Lung (tissue), 11 donors: ENCODE measurements at regions not wholly inside any gene's neighbourhood (a gene's known extent, or its start where the extent isn't known, plus 50 kb on each side); places are given as distances from the start of the nearest gene placed in this dataset.
"Not testable (repeated sequence)": the region's sequence is repeated elsewhere in the genome, so short reads cannot be mapped to it uniquely, and the experiment has no call there.

Experiments used
- ATAC-seq: fragments of 200-7000 bp; cut with Tn5 transposase; one replicate; pipeline ENCODE4 v1.9.1; 2020; ENCODE audit warnings: moderate number of reproducible peaks; ENCODE audit not compliant: insufficient read depth, low FRiP score
- DNase-seq, 3 donors: peaks; one replicate each; pipeline ENCODE4 v3.0.0-alpha.2; 2013 to 2017
- H3K27ac ChIP-seq, 2 donors: one replicate each; pipeline ENCODE4 v1.5.1; 2013; ENCODE audit warnings: mild to moderate bottlenecking in 2 of 2, moderate library complexity in 2 of 2, control low read depth in 1 of 2, inconsistent platforms in 1 of 2, low read depth in 1 of 2, low read length in 1 of 2
- H3K27me3 ChIP-seq, 3 donors: one replicate each; pipeline ENCODE4 v1.5.1; 2013; ENCODE audit warnings: low read length in 2 of 3; ENCODE audit not compliant: control insufficient read depth in 3 of 3, insufficient read depth in 3 of 3
- H3K36me3 ChIP-seq, 4 donors: one replicate each; pipeline ENCODE4 v1.5.1; 2013; ENCODE audit warnings: low read length in 4 of 4, mild to moderate bottlenecking in 1 of 4, moderate library complexity in 1 of 4; ENCODE audit not compliant: control insufficient read depth in 4 of 4, insufficient read depth in 4 of 4
- H3K4me1 ChIP-seq, 5 donors: one replicate each; pipeline ENCODE4 v1.5.1; 2013; ENCODE audit warnings: low read length in 5 of 5, mild to moderate bottlenecking in 2 of 5, moderate library complexity in 1 of 5; ENCODE audit not compliant: control insufficient read depth in 5 of 5, insufficient read depth in 5 of 5
- H3K4me3 ChIP-seq: one replicate; pipeline ENCODE4 v1.5.1; 2013; ENCODE audit warnings: mild to moderate bottlenecking, control low read depth, moderate library complexity
- H3K9ac ChIP-seq, 2 donors: one replicate each; pipeline ENCODE4 v1.5.1; 2013; ENCODE audit warnings: low read length in 2 of 2, control low read depth in 1 of 2; ENCODE audit not compliant: insufficient read depth in 1 of 2
- H3K9me3 ChIP-seq, 4 donors: one replicate each; pipeline ENCODE4 v1.5.1; 2013; ENCODE audit warnings: low read length in 3 of 4, mild to moderate bottlenecking in 1 of 4, moderate library complexity in 1 of 4; ENCODE audit not compliant: control insufficient read depth in 4 of 4, insufficient read depth in 3 of 4
- WGBS, 2 donors: extraction: QIAGEN DNeasy Blood & Tissue Kit; methylation state at CpG; one replicate each; pipeline ENCODE4 v1.1.7; 2013; 5-methylcytosine and 5-hydroxymethylcytosine counted together
- TF ChIP-seq, protein P1 (sequence below): IDR thresholded peaks from 2 replicates; pipeline ENCODE4 v1.5.1; 2012; ENCODE audit warnings: mild to moderate bottlenecking; ENCODE audit errors: control extremely low read depth, extremely low read depth
- donor health status: control.
- donor health status: control.
- donor health status: Bipolar disorder and iron deficiency.
- donor health status: healthy.
- donor health status: DM: yes; HTN: yes; CAD: no.

DNA sequence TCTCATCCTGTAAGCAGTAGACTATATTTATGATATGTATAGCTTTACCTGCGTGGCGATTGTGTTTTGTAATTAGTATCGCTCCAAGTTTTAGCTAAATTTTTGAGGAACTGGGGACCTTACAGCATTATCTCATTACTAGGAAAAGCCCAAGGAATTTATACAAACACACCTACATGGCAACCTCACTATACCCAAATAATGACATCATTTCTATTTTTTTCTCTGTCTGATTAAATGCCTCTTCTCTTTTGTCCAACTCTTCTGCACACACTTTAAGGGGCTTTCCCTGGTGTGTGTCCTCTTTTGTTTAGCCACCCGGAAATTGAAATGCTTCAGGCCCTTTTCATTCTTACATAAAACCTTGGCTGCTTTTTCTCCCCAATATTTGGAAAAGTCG lies 82.9 kb upstream of the EXOC2 start:
- H3K36me3 ChIP-seq, result no peaks in the 10 kb centered on the region
- H3K27ac ChIP-seq, result no peak overlapping the region
- no peak for DNase-seq
- TF ChIP-seq, protein P1, sequence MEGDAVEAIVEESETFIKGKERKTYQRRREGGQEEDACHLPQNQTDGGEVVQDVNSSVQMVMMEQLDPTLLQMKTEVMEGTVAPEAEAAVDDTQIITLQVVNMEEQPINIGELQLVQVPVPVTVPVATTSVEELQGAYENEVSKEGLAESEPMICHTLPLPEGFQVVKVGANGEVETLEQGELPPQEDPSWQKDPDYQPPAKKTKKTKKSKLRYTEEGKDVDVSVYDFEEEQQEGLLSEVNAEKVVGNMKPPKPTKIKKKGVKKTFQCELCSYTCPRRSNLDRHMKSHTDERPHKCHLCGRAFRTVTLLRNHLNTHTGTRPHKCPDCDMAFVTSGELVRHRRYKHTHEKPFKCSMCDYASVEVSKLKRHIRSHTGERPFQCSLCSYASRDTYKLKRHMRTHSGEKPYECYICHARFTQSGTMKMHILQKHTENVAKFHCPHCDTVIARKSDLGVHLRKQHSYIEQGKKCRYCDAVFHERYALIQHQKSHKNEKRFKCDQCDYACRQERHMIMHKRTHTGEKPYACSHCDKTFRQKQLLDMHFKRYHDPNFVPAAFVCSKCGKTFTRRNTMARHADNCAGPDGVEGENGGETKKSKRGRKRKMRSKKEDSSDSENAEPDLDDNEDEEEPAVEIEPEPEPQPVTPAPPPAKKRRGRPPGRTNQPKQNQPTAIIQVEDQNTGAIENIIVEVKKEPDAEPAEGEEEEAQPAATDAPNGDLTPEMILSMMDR, result no peak
- H3K27me3 ChIP-seq, result no peaks in the 10 kb centered on the region
- 73 to 82% methylated on average over 5 of the region's 5 CpGs for WGBS, 2 donors
- H3K4me3 ChIP-seq, result no peak overlapping the region
- no peak overlapping the region for H3K9ac ChIP-seq
- no peak for ATAC-seq
- no peaks in the 10 kb centered on the region for H3K9me3 ChIP-seq
- H3K4me1 ChIP-seq, result peaks cover 0 to 35% (median 9%) of the 10 kb centered on the region in 5 donors

DNA sequence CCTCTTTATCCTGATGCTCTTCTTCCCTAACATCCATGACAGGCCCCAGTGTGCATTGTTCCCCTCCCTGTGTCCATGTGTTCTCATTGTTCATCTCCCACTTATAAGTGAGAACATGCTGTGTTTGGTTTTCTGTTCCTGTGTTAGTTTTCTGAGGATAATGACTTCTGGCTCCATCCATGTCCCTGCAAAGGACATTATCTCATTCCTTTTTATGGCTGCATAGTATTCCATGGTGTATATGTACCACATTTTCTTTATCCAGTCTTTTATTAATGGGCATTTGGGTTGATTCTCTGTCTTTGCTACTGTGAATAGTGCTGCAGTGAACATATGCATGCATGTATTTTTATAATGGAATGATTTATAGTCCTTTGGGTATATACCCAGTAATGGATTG lies 78.7 kb upstream of the EXOC2 start:
- not testable (repeated sequence) for DNase-seq, H3K4me3 ChIP-seq, H3K9me3 ChIP-seq, ATAC-seq, H3K27me3 ChIP-seq, H3K36me3 ChIP-seq, H3K27ac ChIP-seq, H3K9ac ChIP-seq
- peaks cover 0 to 23% (median 9%) of the 10 kb centered on the region in 5 donors for H3K4me1 ChIP-seq

DNA sequence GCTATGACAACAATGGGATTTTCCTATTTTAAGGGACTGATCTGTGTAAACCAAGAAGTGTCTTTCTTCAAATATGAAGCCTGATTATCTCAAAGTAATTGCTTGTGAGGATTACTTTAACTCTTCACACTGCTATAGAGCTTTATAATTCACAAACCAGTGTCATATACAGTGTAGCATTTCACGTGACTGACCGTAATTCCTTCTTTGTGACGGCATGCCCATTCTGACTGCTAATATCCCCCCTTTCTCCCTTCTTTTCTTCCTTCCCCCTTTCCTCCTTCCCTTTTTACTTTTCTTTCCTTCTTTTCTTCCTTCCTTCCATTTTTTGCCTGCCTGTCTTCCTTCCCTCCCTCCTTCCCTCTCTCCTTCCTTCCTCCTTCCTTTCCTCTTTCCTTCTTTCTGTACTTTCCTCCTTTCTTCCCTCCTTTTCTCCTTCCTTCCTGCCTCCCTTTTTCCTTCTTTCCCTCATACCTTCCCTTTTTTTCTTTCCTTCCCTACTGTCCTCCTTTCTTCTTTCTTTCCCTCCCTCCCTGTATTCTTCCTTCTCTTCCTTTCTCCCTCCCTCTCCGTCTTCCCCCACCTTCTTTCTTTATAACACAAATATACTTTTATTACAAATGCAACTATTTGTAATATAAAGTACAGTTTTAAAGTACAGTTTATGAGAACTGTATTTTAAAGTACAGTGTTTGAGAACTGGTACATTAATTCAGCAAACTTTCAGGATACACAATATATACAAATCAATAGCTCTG lies 75.0 kb upstream of the EXOC2 start:
- Histone ChIP-seq H3K4me1 (peaks cover 0 to 13% (median 0%) of the 10 kb centered on the region in 5 donors), H3K4me3 (no peak overlapping the region), H3K36me3 (no peaks in the 10 kb centered on the region), H3K9me3 (peaks cover 0 to 2% (median 0%) of the 10 kb centered on the region in 4 donors), H3K9ac (no peak overlapping the region), H3K27ac (no peak overlapping the region), H3K27me3 (no peaks in the 10 kb centered on the region)
- no peak for DNase-seq
- WGBS, 2 donors, result 86 to 95% methylated on average over 4 of the region's 4 CpGs
- TF ChIP-seq, protein P1, result no peak
- no peak for ATAC-seq

DNA sequence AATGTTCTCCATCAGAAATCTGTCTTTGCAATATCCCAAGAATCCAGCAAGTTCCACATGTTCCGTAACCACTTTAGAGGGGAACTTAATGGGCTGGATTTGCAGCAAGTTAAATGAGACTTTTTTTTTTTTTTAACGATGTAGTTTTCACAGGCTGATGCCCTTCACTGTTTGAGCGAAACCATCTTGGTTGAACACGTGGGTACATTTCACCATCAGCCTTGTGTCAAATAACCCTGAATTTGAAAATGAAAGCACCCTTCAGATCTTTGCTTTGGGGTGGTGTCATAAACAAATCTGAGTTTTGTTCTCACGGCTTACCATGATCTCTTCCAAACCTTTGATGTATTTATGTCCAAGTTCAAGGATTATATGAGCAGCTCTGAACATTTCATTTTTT lies 73.7 kb upstream of the EXOC2 start:
- H3K27me3 ChIP-seq, result no peaks in the 10 kb centered on the region
- no peaks in the 10 kb centered on the region for H3K36me3 ChIP-seq
- peaks cover 0 to 2% (median 0%) of the 10 kb centered on the region in 4 donors for H3K9me3 ChIP-seq
- DNase-seq (peak in 2 of 3 donors; percentile 67 to 76), ATAC-seq (no peak)
- peak overlapping the region in 1 of 2 donors; percentile 8 for H3K9ac ChIP-seq
- peaks cover 0 to 13% (median 0%) of the 10 kb centered on the region in 5 donors for H3K4me1 ChIP-seq
- H3K27ac ChIP-seq, result peak overlapping the region in 1 of 2 donors; percentile 30
- TF ChIP-seq, protein P1, result no peak
- no peak overlapping the region for H3K4me3 ChIP-seq
- WGBS, 2 donors, result 54 to 81% methylated on average over 5 of the region's 5 CpGs
